CD4-positive, alpha-beta memory T cell (primary cell): ENCODE measurements at regions not wholly inside any gene's neighbourhood (a gene's known extent, or its start where the extent isn't known, plus 50 kb on each side); places are given as distances from the start of the nearest gene placed in this dataset.

ENCODE experiments used
- CTCF ChIA-PET: fragments of 350-600 bp; sonication (Branson Sonifier 250); formaldehyde crosslinking; loops from one replicate; lab custom pipeline; 2021; ENCODE audit warnings: inconsistent platforms; ENCODE audit not compliant: partially characterized antibody; lab: Charles Lee
- POLR2A ChIA-PET: fragments of 350-600 bp; sonication (Branson Sonifier 250); formaldehyde crosslinking; loops from one replicate; lab custom pipeline; 2021; ENCODE audit not compliant: partially characterized antibody; lab: Charles Lee
- DNase-seq, 5 donors: peaks; one replicate each; pipeline versions ENCODE4 v3.0.0 to v3.0.0-alpha.2; 2020 to 2022; ENCODE audit warnings: mixed read lengths in 1 of 5
- H3K27ac ChIP-seq: one replicate; pipeline ENCODE4 v1.7.0; 2013; ENCODE audit warnings: low read depth, low read length
- H3K27me3 ChIP-seq: 2 replicates; pipeline ENCODE4 v1.7.0; 2013; ENCODE audit warnings: mild to moderate bottlenecking, low read length, moderate library complexity; ENCODE audit not compliant: insufficient read depth
- H3K36me3 ChIP-seq: 2 replicates; pipeline ENCODE4 v1.7.0; 2013; ENCODE audit warnings: mild to moderate bottlenecking, low read length, moderate library complexity; ENCODE audit not compliant: insufficient read depth
- H3K4me1 ChIP-seq: 2 replicates; pipeline ENCODE4 v1.7.0; 2013; ENCODE audit warnings: mild to moderate bottlenecking, low read length, moderate library complexity; ENCODE audit not compliant: insufficient read depth
- H3K4me3 ChIP-seq, 2 donors: one replicate each; pipeline ENCODE4 v1.7.0; 2013; ENCODE audit warnings: low read length in 2 of 2, mild to moderate bottlenecking in 1 of 2
- H3K9me3 ChIP-seq, 2 donors: one replicate each; pipeline ENCODE4 v1.7.0; 2013; ENCODE audit warnings: low read length in 2 of 2, control low read depth in 1 of 2; ENCODE audit not compliant: control insufficient read depth in 1 of 2
- H3K27ac Mint-ChIP-seq, 7 donors: one replicate each; pipeline ENCODE4 v1.8.0; 2020 to 2021; ENCODE audit warnings: mixed read lengths in 7 of 7, mild to moderate bottlenecking in 6 of 7, inconsistent platforms in 3 of 7, moderate library complexity in 3 of 7
- H3K27me3 Mint-ChIP-seq, 2 donors: one replicate each; pipeline ENCODE4 v1.8.0; 2020 to 2021; ENCODE audit warnings: mixed read lengths in 2 of 2
- H3K36me3 Mint-ChIP-seq, 2 donors: one replicate each; pipeline ENCODE4 v1.8.0; 2020 to 2021; ENCODE audit warnings: mixed read lengths in 2 of 2, inconsistent platforms in 1 of 2, mild to moderate bottlenecking in 1 of 2
- H3K4me1 Mint-ChIP-seq, 4 donors: one replicate each; pipeline ENCODE4 v1.8.0; 2020 to 2021; ENCODE audit warnings: mixed read lengths in 4 of 4, mild to moderate bottlenecking in 1 of 4
- H3K4me3 Mint-ChIP-seq, 8 donors: one replicate each; pipeline ENCODE4 v1.8.0; 2020 to 2021; ENCODE audit warnings: mixed read lengths in 8 of 8, mild to moderate bottlenecking in 7 of 8, moderate library complexity in 6 of 8, inconsistent platforms in 3 of 8
- H3K9me3 Mint-ChIP-seq, 8 donors: one replicate each; pipeline ENCODE4 v1.8.0; 2020 to 2021; ENCODE audit warnings: mixed read lengths in 8 of 8, mild to moderate bottlenecking in 5 of 8, inconsistent platforms in 3 of 8, moderate library complexity in 1 of 8
- intact Hi-C: fragments of 100-400 bp; cut with micrococcal nuclease; formaldehyde crosslinking; loops from one replicate; pipeline ENCODE4 v1.15.1; 2023

DNA sequence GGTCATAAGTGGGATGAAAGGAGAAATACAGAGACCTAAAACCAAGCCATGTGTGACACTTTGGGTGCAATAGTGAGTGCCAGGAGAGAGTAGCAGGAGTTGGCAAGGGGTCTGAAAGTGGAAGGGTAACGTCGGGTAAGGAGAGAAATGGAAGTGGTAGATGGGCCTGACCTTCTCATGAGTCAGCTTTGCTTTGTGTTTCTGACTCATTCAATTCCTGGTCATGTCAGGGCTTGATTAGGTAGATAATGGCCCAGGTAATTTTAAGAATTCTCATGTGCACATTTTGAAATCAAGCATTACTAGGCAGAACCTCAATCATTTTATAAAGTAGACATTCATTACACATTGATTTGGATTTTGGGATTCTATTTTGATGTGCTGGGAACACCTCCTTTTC lies 262.5 kb downstream of the SOX2 start:
- CTCF ChIA-PET: no interaction called here
- H3K4me3 Mint-ChIP-seq: no peak overlapping the region
- H3K4me1 ChIP-seq: no peaks in the 10 kb centered on the region
- H3K27me3 ChIP-seq: no peaks in the 10 kb centered on the region
- no peak overlapping the region for H3K27ac ChIP-seq
- H3K9me3 Mint-ChIP-seq: peaks cover 0 to 7% (median 0%) of the 10 kb centered on the region in 8 donors
- no peak overlapping the region for H3K4me3 ChIP-seq
- no peaks in the 10 kb centered on the region for H3K36me3 ChIP-seq
- H3K36me3 Mint-ChIP-seq: no peaks in the 10 kb centered on the region
- intact Hi-C loops: no loop called here
- DNase-seq: no peak
- POLR2A ChIA-PET: no interaction called here
- H3K4me1 Mint-ChIP-seq: no peaks in the 10 kb centered on the region
- no peaks in the 10 kb centered on the region for H3K9me3 ChIP-seq
- no peak overlapping the region for H3K27ac Mint-ChIP-seq
- H3K27me3 Mint-ChIP-seq: no peaks in the 10 kb centered on the region

DNA sequence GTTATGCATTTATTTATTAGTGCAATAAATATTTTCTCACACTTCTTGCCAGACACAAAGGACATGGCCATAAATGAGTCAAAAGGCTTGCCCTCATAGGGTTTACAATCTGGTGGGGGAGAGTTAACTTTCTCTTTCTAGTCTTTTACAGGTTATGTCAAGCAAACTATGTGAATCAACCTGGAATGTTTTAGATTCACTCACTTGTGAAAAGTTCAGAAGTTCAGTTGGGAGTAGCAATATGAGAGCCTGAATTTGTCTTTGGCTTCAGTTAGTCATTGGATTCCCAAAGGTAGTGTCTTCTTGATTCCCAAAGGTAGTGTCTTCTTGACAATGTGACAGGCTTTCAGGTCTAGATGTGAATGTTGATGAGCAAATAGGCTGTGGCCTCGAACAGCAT lies 264.8 kb downstream of the SOX2 start:
- H3K27ac ChIP-seq: no peak overlapping the region
- Mint-ChIP-seq H3K4me1 (no peaks in the 10 kb centered on the region), H3K27ac (no peak overlapping the region), H3K27me3 (no peaks in the 10 kb centered on the region), H3K4me3 (no peak overlapping the region), H3K36me3 (no peaks in the 10 kb centered on the region), H3K9me3 (peaks cover 0 to 10% (median 0%) of the 10 kb centered on the region in 8 donors)
- POLR2A ChIA-PET: no interaction called here
- no peaks in the 10 kb centered on the region for H3K9me3 ChIP-seq
- H3K27me3 ChIP-seq: no peaks in the 10 kb centered on the region
- H3K36me3 ChIP-seq: no peaks in the 10 kb centered on the region
- intact Hi-C loops: no loop called here
- H3K4me3 ChIP-seq: no peak overlapping the region
- DNase-seq: no peak
- no peaks in the 10 kb centered on the region for H3K4me1 ChIP-seq
- CTCF ChIA-PET: no interaction called here

DNA sequence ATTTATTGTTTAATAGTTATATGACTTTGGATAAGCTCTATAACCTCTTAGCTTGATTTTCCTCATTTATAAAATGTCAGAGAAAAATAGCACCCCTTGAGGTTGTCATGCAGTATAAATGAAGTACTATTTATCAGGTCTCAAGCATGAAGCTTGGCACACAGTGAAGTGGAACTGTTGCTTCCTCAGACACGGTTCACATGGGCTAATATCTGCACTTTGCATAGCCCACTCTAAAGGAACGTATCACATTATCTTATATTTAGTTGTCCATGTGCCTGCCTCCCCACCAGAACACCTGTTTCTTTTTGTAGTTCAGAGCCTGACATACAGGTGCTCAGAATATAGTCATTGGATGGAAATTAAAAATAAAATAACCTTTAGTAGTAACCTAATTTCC lies 273.7 kb downstream of the SOX2 start:
- no peaks in the 10 kb centered on the region for H3K27me3 Mint-ChIP-seq
- POLR2A ChIA-PET: no interaction called here
- Histone ChIP-seq H3K27me3 (no peaks in the 10 kb centered on the region), H3K27ac (no peak overlapping the region), H3K4me1 (no peaks in the 10 kb centered on the region), H3K36me3 (no peaks in the 10 kb centered on the region), H3K4me3 (no peak overlapping the region), H3K9me3 (no peaks in the 10 kb centered on the region)
- H3K4me3 Mint-ChIP-seq: no peak overlapping the region
- no peak overlapping the region for H3K27ac Mint-ChIP-seq
- intact Hi-C loops: no loop called here
- peaks cover 0 to 10% (median 5%) of the 10 kb centered on the region in 8 donors for H3K9me3 Mint-ChIP-seq
- no peaks in the 10 kb centered on the region for H3K36me3 Mint-ChIP-seq
- no peak for DNase-seq
- CTCF ChIA-PET: no interaction called here
- H3K4me1 Mint-ChIP-seq: no peaks in the 10 kb centered on the region

DNA sequence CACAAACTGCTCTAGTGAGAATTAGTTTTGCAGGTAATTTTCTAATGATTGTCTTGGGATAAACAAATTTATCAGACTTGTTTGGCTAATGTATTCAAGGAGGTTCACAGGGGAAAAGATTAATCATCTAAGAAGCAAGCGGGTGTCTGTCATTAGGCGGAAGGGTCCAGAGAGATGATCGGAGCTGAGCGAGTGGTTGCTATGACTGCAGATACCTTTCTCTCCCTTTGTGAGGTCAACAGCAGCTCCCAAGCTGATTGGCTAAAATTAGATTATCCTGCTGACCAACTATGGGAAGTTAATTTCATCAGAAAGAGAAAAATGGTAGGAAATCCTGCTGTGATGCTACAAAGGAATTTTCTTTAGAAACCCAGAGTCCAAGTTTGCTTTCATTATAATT lies 276.0 kb downstream of the SOX2 start:
- H3K27me3 ChIP-seq: no peaks in the 10 kb centered on the region

DNA sequence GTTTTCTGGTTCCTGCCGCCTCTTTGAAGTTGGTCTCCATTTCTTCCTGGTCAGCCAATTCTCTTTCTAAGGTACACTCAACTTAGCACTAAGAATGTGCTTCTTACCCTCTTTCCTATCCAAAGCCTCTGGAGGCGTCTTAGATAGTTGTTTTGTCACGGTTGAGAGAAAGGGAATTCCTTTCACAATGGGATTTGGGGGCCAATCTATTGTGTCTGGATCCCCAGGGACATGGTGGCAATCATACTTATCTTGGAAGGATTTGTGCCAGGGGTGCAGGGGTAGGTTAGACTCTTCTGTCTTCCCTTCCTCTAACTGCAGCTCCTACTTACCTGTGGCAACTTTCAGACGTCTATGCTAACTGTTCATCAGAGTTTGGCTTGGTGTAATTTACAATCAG lies 287.1 kb downstream of the SOX2 start:
- no peaks in the 10 kb centered on the region for H3K36me3 Mint-ChIP-seq
- H3K9me3 Mint-ChIP-seq: peaks cover 0 to 13% (median 3%) of the 10 kb centered on the region in 8 donors

More for the DNA sequence above, 276.0 kb downstream of the SOX2 start:
- ChIA-PET POLR2A (no interaction called here), CTCF (no interaction called here)
- no peaks in the 10 kb centered on the region for H3K36me3 Mint-ChIP-seq
- no peaks in the 10 kb centered on the region for H3K4me1 ChIP-seq
- no peak for DNase-seq
- H3K4me3 Mint-ChIP-seq: no peak overlapping the region
- intact Hi-C loops: no loop called here
- H3K27ac Mint-ChIP-seq: no peak overlapping the region
- H3K27me3 Mint-ChIP-seq: no peaks in the 10 kb centered on the region
- no peaks in the 10 kb centered on the region for H3K9me3 ChIP-seq
- no peak overlapping the region for H3K4me3 ChIP-seq
- peaks cover 0 to 5% (median 4%) of the 10 kb centered on the region in 8 donors for H3K9me3 Mint-ChIP-seq
- H3K36me3 ChIP-seq: no peaks in the 10 kb centered on the region
- no peaks in the 10 kb centered on the region for H3K4me1 Mint-ChIP-seq
- no peak overlapping the region for H3K27ac ChIP-seq

DNA sequence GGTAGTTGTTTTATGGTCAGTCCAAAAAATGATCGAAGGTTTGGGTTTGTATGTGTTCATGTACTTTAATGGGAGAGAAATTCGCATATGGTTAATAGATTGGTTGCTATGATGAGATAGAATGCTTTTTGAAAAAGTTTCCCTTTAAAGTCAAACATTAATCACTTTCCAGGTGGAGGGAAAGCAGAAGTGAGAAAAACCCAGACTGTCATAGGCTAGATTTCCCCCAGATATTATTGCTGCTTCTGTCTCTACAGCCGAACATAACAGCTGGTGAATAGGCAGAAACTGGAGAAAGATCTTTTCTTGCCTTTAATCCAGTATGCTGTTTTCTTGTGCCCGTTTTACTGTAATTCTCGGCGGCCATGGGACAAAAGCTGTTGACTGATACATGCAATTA lies 287.6 kb downstream of the SOX2 start:
- CTCF ChIA-PET: no interaction called here
- Histone ChIP-seq H3K4me3 (no peak overlapping the region), H3K9me3 (no peaks in the 10 kb centered on the region), H3K4me1 (no peaks in the 10 kb centered on the region), H3K27ac (no peak overlapping the region), H3K36me3 (no peaks in the 10 kb centered on the region), H3K27me3 (no peaks in the 10 kb centered on the region)
- intact Hi-C loops: no loop called here
- Mint-ChIP-seq H3K36me3 (no peaks in the 10 kb centered on the region), H3K27ac (no peak overlapping the region), H3K9me3 (peaks cover 0 to 12% (median 3%) of the 10 kb centered on the region in 8 donors), H3K4me1 (no peaks in the 10 kb centered on the region), H3K27me3 (no peaks in the 10 kb centered on the region), H3K4me3 (no peak overlapping the region)
- POLR2A ChIA-PET: no interaction called here
- no peak for DNase-seq

More for the DNA sequence above, 287.1 kb downstream of the SOX2 start:
- Histone ChIP-seq H3K9me3 (no peaks in the 10 kb centered on the region), H3K36me3 (no peaks in the 10 kb centered on the region), H3K4me1 (no peaks in the 10 kb centered on the region), H3K4me3 (no peak overlapping the region), H3K27ac (no peak overlapping the region), H3K27me3 (no peaks in the 10 kb centered on the region)
- no peaks in the 10 kb centered on the region for H3K4me1 Mint-ChIP-seq
- intact Hi-C loops: no loop called here
- no peak overlapping the region for H3K4me3 Mint-ChIP-seq
- ChIA-PET POLR2A (no interaction called here), CTCF (no interaction called here)
- H3K27me3 Mint-ChIP-seq: no peaks in the 10 kb centered on the region
- no peak for DNase-seq
- H3K27ac Mint-ChIP-seq: no peak overlapping the region

DNA sequence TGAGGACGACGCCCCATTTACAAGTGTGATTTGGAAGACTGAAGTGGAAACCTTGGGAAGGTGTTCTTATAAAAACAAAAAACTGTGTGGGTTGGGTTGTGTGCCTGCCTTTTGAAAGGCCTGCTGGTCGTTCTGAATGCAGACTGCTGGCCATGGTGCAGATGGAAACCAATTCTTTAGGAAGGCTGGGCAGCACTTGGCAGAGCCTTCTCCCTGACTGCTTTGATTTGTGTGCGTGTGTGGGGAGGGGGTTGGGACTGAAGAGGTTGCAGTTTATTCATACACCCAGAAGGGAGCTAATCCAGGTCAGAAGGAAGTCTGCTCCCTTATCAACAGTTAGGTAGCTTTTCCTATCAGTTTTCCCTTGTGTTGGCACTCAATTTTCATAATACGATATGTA lies 288.7 kb downstream of the SOX2 start:
- H3K9me3 ChIP-seq: no peaks in the 10 kb centered on the region
- DNase-seq: no peak
- no peak overlapping the region for H3K4me3 ChIP-seq
- no peaks in the 10 kb centered on the region for H3K36me3 ChIP-seq
- H3K27me3 ChIP-seq: no peaks in the 10 kb centered on the region
- Mint-ChIP-seq H3K27me3 (no peaks in the 10 kb centered on the region), H3K9me3 (peaks cover 0 to 8% (median 1%) of the 10 kb centered on the region in 8 donors), H3K4me3 (no peak overlapping the region), H3K4me1 (no peaks in the 10 kb centered on the region), H3K27ac (no peak overlapping the region), H3K36me3 (no peaks in the 10 kb centered on the region)
- H3K4me1 ChIP-seq: no peaks in the 10 kb centered on the region
- CTCF ChIA-PET: no interaction called here
- intact Hi-C loops: no loop called here
- H3K27ac ChIP-seq: no peak overlapping the region
- POLR2A ChIA-PET: no interaction called here

DNA sequence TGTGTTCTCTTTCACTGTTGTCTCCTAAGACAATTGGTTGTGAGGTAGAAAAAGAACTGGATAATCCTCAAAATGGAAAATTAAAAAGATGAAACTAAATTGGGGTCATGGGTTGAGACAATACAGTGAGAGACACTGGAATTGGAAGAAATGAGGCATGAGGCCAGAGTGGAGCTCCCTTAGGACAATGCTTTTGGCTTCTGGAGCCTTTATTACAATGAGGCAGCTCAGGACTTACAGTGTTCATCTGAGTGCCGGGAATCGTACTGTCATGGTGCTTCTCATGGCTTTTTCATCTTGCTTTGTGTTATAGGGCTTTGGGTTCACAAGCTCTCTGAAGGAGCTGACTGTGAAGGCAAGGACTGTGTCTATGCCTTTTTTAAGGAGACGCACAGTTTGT lies 293.5 kb downstream of the SOX2 start:
- CTCF ChIA-PET: no interaction called here

More for the DNA sequence above, 293.5 kb downstream of the SOX2 start:
- no peaks in the 10 kb centered on the region for H3K9me3 ChIP-seq
- intact Hi-C loops: no loop called here
- no peaks in the 10 kb centered on the region for H3K4me1 Mint-ChIP-seq
- H3K27me3 ChIP-seq: no peaks in the 10 kb centered on the region
- H3K4me3 Mint-ChIP-seq: no peak overlapping the region
- H3K36me3 ChIP-seq: no peaks in the 10 kb centered on the region
- peaks cover 0 to 17% (median 2%) of the 10 kb centered on the region in 8 donors for H3K9me3 Mint-ChIP-seq
- no peak overlapping the region for H3K27ac Mint-ChIP-seq
- no peak overlapping the region for H3K4me3 ChIP-seq
- no peaks in the 10 kb centered on the region for H3K4me1 ChIP-seq
- H3K27me3 Mint-ChIP-seq: no peaks in the 10 kb centered on the region
- POLR2A ChIA-PET: no interaction called here
- DNase-seq: no peak
- no peaks in the 10 kb centered on the region for H3K36me3 Mint-ChIP-seq
- no peak overlapping the region for H3K27ac ChIP-seq
